ENCODE measurements at regions not wholly inside any gene's neighbourhood (a gene's known extent, or its start where the extent isn't known, plus 50 kb on each side); places are given as distances from the start of the nearest gene placed in this dataset.

DNA sequence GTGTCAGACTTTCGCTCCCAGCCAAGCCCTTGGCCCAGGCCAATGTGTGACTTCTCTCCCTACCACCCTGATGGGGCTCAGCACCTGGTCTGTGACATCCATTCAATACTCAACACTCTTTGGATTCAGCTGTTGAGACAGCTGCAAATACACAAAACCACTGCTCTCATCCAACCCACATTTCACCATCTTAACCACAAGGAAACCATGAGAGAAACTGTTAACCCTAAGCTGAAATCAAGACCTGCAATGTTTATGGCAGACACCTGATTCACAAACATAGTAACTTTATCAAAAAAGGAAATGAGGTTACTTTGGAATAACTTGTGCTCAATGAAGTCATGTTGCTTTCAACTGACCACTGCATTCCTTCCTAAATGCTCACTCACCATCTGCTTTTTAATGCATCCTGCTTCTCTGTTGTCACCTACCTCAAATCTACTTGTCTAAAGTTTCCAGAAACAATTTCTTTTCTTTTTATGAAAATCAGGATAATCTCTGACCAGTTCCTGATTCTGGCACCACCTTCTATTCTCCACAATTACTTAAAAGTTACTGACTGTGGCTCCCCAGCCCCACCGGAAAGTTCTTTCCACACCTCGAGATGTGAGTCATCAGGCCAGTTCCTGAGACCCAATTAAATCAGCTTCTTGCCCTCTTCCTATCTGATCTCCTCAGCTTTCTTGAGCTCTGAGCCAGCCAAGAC lies 88.2 kb downstream of the NOG start:
- H3K9ac ChIP-seq (ENCODE audit: low read depth, low read length) = no peak overlapping the region
- TF ChIP-seq, protein P1, sequence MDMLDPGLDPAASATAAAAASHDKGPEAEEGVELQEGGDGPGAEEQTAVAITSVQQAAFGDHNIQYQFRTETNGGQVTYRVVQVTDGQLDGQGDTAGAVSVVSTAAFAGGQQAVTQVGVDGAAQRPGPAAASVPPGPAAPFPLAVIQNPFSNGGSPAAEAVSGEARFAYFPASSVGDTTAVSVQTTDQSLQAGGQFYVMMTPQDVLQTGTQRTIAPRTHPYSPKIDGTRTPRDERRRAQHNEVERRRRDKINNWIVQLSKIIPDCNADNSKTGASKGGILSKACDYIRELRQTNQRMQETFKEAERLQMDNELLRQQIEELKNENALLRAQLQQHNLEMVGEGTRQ (IDR thresholded peaks at IDR 0.05; ENCODE audit: low read depth, low read length) = no peak
- peak; percentile 67 for TF ChIP-seq FOS (IDR thresholded peaks at IDR 0.05; ENCODE audit: low read depth, low read length)
- no peak for TF ChIP-seq RAD21 (IDR thresholded peaks at IDR 0.05; ENCODE audit: low read length)
- peak; percentile 64; the same call in 1 of the 2 replicates for TF ChIP-seq BHLHE40 (IDR thresholded peaks at IDR 0.05; ENCODE audit: low read depth, low read length)
- TF ChIP-seq POLR2A (IDR thresholded peaks at IDR 0.05; ENCODE audit: low read depth, low read length) = no peak
- TF ChIP-seq NFE2L2 (IDR thresholded peaks at IDR 0.05; ENCODE audit: low read depth, low read length) = peak; percentile 1; the same call in 1 of the 2 replicates
- TF ChIP-seq MAZ (IDR thresholded peaks at IDR 0.05; ENCODE audit: borderline replicate concordance, low read depth, low read length) = no peak; the same call in none of the 2 replicates
- peak; percentile 96 for TF ChIP-seq RCOR1 (IDR thresholded peaks at IDR 0.05; ENCODE audit: insufficient replicate concordance, low read length)
- TF ChIP-seq CTCF (conservative IDR thresholded peaks at IDR 0.05; ENCODE audit: low read depth, low read length) = no peak
- TF ChIP-seq, protein P2, sequence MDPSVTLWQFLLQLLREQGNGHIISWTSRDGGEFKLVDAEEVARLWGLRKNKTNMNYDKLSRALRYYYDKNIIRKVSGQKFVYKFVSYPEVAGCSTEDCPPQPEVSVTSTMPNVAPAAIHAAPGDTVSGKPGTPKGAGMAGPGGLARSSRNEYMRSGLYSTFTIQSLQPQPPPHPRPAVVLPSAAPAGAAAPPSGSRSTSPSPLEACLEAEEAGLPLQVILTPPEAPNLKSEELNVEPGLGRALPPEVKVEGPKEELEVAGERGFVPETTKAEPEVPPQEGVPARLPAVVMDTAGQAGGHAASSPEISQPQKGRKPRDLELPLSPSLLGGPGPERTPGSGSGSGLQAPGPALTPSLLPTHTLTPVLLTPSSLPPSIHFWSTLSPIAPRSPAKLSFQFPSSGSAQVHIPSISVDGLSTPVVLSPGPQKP (IDR thresholded peaks at IDR 0.05; ENCODE audit: borderline replicate concordance, low read depth, low read length) = no peak
- no peak for TF ChIP-seq CHD1 (IDR thresholded peaks at IDR 0.05; ENCODE audit: low read depth, low read length)
- TF ChIP-seq SMC3 (IDR thresholded peaks at IDR 0.05; ENCODE audit: low read depth, low read length) = no peak
- peak; percentile 28; the same call in 1 of the 2 replicates for TF ChIP-seq MAFK (IDR thresholded peaks at IDR 0.05; ENCODE audit: low read depth, low read length)
- TF ChIP-seq CEBPB (IDR thresholded peaks at IDR 0.05; ENCODE audit: low read depth, low read length) = peak; percentile 87
- TF ChIP-seq RFX5 (IDR thresholded peaks at IDR 0.05; ENCODE audit: low read depth, low read length) = no peak

More for the DNA sequence above, 88.2 kb downstream of the NOG start:
- in situ Hi-C loops (cut with MboI; ENCODE audit: low sequenced_read_pairs) = no loop called here
- BruUV-seq (replicated peaks) = no TSS peak
- H2AFZ ChIP-seq (replicated peaks; ENCODE audit: low read length, poor library complexity) = no peak overlapping the region
- peak overlapping the region; percentile 39 to 45; a peak in 2 of 4 replicates for H4K8ac ChIP-seq (ENCODE audit: low read depth in 2 of 2, low read length in 2 of 2)
- 22% methylated on average over 3 of the region's 3 CpGs; no CpG with 5 or more reads in 1 of the 2 experiments for WGBS, 2 experiments (ENCODE audit: extremely low coverage in 2 of 2, insufficient read length in 1 of 2)
- no peaks in the 10 kb centered on the region for H4K20me1 ChIP-seq (ENCODE audit: insufficient read depth, low read length)
- peak overlapping the region; percentile 12; the same call in 1 of the 2 replicates for H3K27ac ChIP-seq (ENCODE audit: insufficient read depth, low read length)
- no peaks in the 10 kb centered on the region for H3K9me3 ChIP-seq (ENCODE audit: control insufficient read depth, insufficient read depth, low read length)
- ATAC-seq (ENCODE audit: low read depth) = peak; percentile 67
- H2AK9ac ChIP-seq (replicated peaks; ENCODE audit: low read depth, low read length, poor library complexity) = no peak overlapping the region
- DNase-seq = peak; percentile 98
- H3K14ac ChIP-seq (replicated peaks; ENCODE audit: low read depth, low read length) = peak overlapping the region; percentile 36; the same call in 1 of the 2 replicates
- dilution Hi-C loops (cut with HindIII; ENCODE audit: low sequenced_read_pairs, unreplicated experiment) = no loop called here
- no peaks in the 10 kb centered on the region for H3K79me1 ChIP-seq (ENCODE audit: low read depth in 1 of 2, low read length in 2 of 2)
- H3K4me1 ChIP-seq (ENCODE audit: control insufficient read depth, insufficient read depth, low read length) = peaks cover 6% of the 10 kb centered on the region
- H3K23ac ChIP-seq (ENCODE audit: low read depth, low read length) = 0 out of 2 replicates have a peak overlapping the region, but pooled peaks have one; percentile 35
- no peak overlapping the region for H4K5ac ChIP-seq (ENCODE audit: low read depth, low read length)
- H3K18ac ChIP-seq (ENCODE audit: low read depth, low read length) = no peak overlapping the region; the same call in 1 of the 2 replicates
- H3K4ac ChIP-seq (ENCODE audit: low read depth, low read length) = peak overlapping the region; percentile 55
- peak overlapping the region; percentile 82 for H4K91ac ChIP-seq (ENCODE audit: insufficient read depth, low read depth, low read length)
- peak overlapping the region; percentile 73 for H2BK120ac ChIP-seq (ENCODE audit: low read depth, low read length)
- H3K4me2 ChIP-seq (ENCODE audit: low read depth, low read length) = peak overlapping the region; percentile 20; the same call in 1 of the 2 replicates
- H2AK5ac ChIP-seq (ENCODE audit: low read depth, low read length) = peak overlapping the region; percentile 85
- H3K4me3 ChIP-seq (ENCODE audit: insufficient read depth, low read depth, low read length) = no peak overlapping the region
- H2BK20ac ChIP-seq (ENCODE audit: low read depth, low read length) = peak overlapping the region; percentile 86
- peaks cover 15% of the 10 kb centered on the region for H3K27me3 ChIP-seq (ENCODE audit: control insufficient read depth, insufficient read depth, low read length)
- H3K56ac ChIP-seq (ENCODE audit: extremely low read depth, insufficient read depth, low read length) = no peak overlapping the region
- intact Hi-C loops (cut with micrococcal nuclease) = no loop called here
- POLR2A ChIA-PET (ENCODE audit: unreplicated experiment) = no interaction called here
- H3K36me3 ChIP-seq (ENCODE audit: control insufficient read depth, insufficient read depth, low read length) = no peaks in the 10 kb centered on the region
- H3K9me1 ChIP-seq (ENCODE audit: insufficient read depth, low read length) = peaks cover 13% of the 10 kb centered on the region
- H2BK15ac ChIP-seq (ENCODE audit: low read depth, low read length) = peak overlapping the region; percentile 41
- peak overlapping the region; percentile 73 for H2BK5ac ChIP-seq (ENCODE audit: low read depth, low read length, poor library complexity, severe bottlenecking)
- CTCF ChIA-PET = interaction anchor here (1.9 kb wide), 1 partner anchor 98 kb away, joined by 4 read pairs; no protein-coding TSS in a partner anchor

All from IMR-90 (cell line).